GM23338 (cell line): ENCODE measurements at regions not wholly inside any gene's neighbourhood (a gene's known extent, or its start where the extent isn't known, plus 50 kb on each side); places are given as distances from the start of the nearest gene placed in this dataset.

ENCODE experiments used
- ATAC-seq: fragments of 200-7000 bp; cut with Tn5 transposase; 3 replicates; pipeline ENCODE4 v1.9.1; 2020
- DNase-seq: peaks from one replicate; pipeline ENCODE4 v3.0.0-alpha.2; 2015; ENCODE audit warnings: low spot score
- H2AFZ ChIP-seq: fragments of 200-600 bp; sonication (generic); 2 replicates; pipeline ENCODE4 v1.8.0; 2016; ENCODE audit warnings: antibody characterized with exemption, mild to moderate bottlenecking, moderate library complexity
- H3F3A ChIP-seq: fragments of 200-600 bp; sonication (generic); replicated peaks from 2 replicates; pipeline ENCODE4 v1.8.0; 2017; ENCODE audit warnings: antibody characterized with exemption, mixed run types, low read depth
- H3K27ac ChIP-seq: fragments of 200-600 bp; sonication (generic); 2 replicates; pipeline ENCODE4 v1.6.1; 2016; ENCODE audit warnings: low read depth
- H3K27me3 ChIP-seq: fragments of 200-600 bp; sonication (generic); 2 replicates; pipeline ENCODE4 v1.8.0; 2016; ENCODE audit warnings: mild to moderate bottlenecking, mixed run types, moderate library complexity; ENCODE audit not compliant: insufficient read depth
- H3K36me3 ChIP-seq: fragments of 200-600 bp; sonication (generic); 2 replicates; pipeline ENCODE4 v1.8.0; 2016; ENCODE audit warnings: mild to moderate bottlenecking; ENCODE audit not compliant: insufficient read depth
- H3K4me1 ChIP-seq: fragments of 200-600 bp; sonication (generic); 2 replicates; pipeline ENCODE4 v1.8.0; 2016; ENCODE audit warnings: mild to moderate bottlenecking, moderate library complexity; ENCODE audit not compliant: insufficient read depth
- H3K4me2 ChIP-seq: fragments of 200-600 bp; sonication (generic); 2 replicates; pipeline ENCODE4 v1.7.1; 2017; ENCODE audit warnings: mixed run types
- H3K4me3 ChIP-seq: fragments of 200-600 bp; sonication (generic); 2 replicates; pipeline ENCODE4 v1.6.1; 2016; ENCODE audit warnings: mixed run types
- H3K79me2 ChIP-seq: fragments of 200-600 bp; sonication (generic); replicated peaks from 2 replicates; pipeline ENCODE4 v1.8.0; 2017; ENCODE audit warnings: mild to moderate bottlenecking; ENCODE audit not compliant: insufficient read depth
- H3K9me2 ChIP-seq: fragments of 200-600 bp; sonication (generic); 2 replicates; pipeline ENCODE4 v1.8.0; 2017; ENCODE audit not compliant: insufficient read depth
- H4K20me1 ChIP-seq: fragments of 200-600 bp; sonication (generic); replicated peaks from 2 replicates; pipeline ENCODE4 v1.8.0; 2017; ENCODE audit warnings: mild to moderate bottlenecking; ENCODE audit not compliant: insufficient read depth
- H3K27ac Mint-ChIP-seq: 2 replicates; pipeline ENCODE4 v1.8.0; 2020; ENCODE audit warnings: inconsistent platforms, mild to moderate bottlenecking, moderate library complexity, mixed read lengths
- H3K27me3 Mint-ChIP-seq: 3 replicates; pipeline ENCODE4 v1.8.0; 2022; ENCODE audit warnings: low read depth, mild to moderate bottlenecking, moderate library complexity, mixed read lengths, inconsistent platforms; ENCODE audit not compliant: insufficient read depth, poor library complexity
- H3K36me3 Mint-ChIP-seq: 3 replicates; pipeline ENCODE4 v1.8.0; 2021; ENCODE audit warnings: low read depth, mild to moderate bottlenecking, inconsistent platforms, moderate library complexity, mixed read lengths
- H3K4me1 Mint-ChIP-seq: 3 replicates; pipeline ENCODE4 v1.8.0; 2020; ENCODE audit warnings: mild to moderate bottlenecking, inconsistent platforms, mixed read lengths
- H3K4me3 Mint-ChIP-seq: 3 replicates; pipeline ENCODE4 v1.8.0; 2021; ENCODE audit warnings: moderate library complexity, mild to moderate bottlenecking, inconsistent platforms, mixed read lengths
- H3K9me3 Mint-ChIP-seq: 3 replicates; pipeline ENCODE4 v1.8.0; 2020; ENCODE audit warnings: moderate library complexity, mild to moderate bottlenecking, inconsistent platforms, mixed read lengths
- CREB1 ChIP-seq: fragments of 250-450 bp; sonication (Bioruptor Pico); IDR thresholded peaks from 2 replicates; pipeline ENCODE4 v1.5.0; 2020; ENCODE audit warnings: low read depth, mild to moderate bottlenecking, moderate library complexity
- EZH2 ChIP-seq: fragments of 200-600 bp; sonication (generic); IDR thresholded peaks from one replicate; pipeline ENCODE4 v1.8.0; 2017; ENCODE audit warnings: antibody characterized with exemption, mild to moderate bottlenecking, low read depth; ENCODE audit not compliant: unreplicated experiment
- EZH2phosphoT487 ChIP-seq: fragments of 200-600 bp; sonication (generic); IDR thresholded peaks from one replicate; pipeline ENCODE4 v1.8.1; 2018; ENCODE audit warnings: antibody characterized with exemption; ENCODE audit not compliant: unreplicated experiment
- JUNB ChIP-seq: IDR thresholded peaks from one replicate; pipeline ENCODE4 v1.6.1; 2016; ENCODE audit warnings: antibody characterized with exemption; ENCODE audit not compliant: unreplicated experiment
- POLR2AphosphoS5 ChIP-seq: IDR thresholded peaks from 2 replicates; pipeline ENCODE4 v1.6.1; 2016; ENCODE audit warnings: antibody characterized with exemption, low read depth
- STAT1 ChIP-seq: IDR thresholded peaks from one replicate; pipeline ENCODE4 v1.6.1; 2016; ENCODE audit warnings: antibody characterized with exemption; ENCODE audit not compliant: unreplicated experiment
- TF ChIP-seq, protein P1 (sequence below): IDR thresholded peaks from one replicate; pipeline ENCODE4 v1.6.1; 2018; ENCODE audit warnings: antibody characterized with exemption; ENCODE audit not compliant: unreplicated experiment
- TF ChIP-seq, protein P2 (sequence below), 2 experiments: fragments of 200-600 bp in 1 of 2; sonication (generic) in 1 of 2; conservative IDR thresholded peaks; 2 replicates each; pipeline versions ENCODE4 v1.5.1 to v1.6.1; 2016 to 2017; ENCODE audit warnings: antibody characterized with exemption in 2 of 2, low read depth in 2 of 2, mild to moderate bottlenecking in 2 of 2, moderate library complexity in 1 of 2
- TF ChIP-seq, protein P3 (sequence below): IDR thresholded peaks from 2 replicates; pipeline ENCODE4 v1.6.1; 2016; ENCODE audit warnings: antibody characterized with exemption

DNA sequence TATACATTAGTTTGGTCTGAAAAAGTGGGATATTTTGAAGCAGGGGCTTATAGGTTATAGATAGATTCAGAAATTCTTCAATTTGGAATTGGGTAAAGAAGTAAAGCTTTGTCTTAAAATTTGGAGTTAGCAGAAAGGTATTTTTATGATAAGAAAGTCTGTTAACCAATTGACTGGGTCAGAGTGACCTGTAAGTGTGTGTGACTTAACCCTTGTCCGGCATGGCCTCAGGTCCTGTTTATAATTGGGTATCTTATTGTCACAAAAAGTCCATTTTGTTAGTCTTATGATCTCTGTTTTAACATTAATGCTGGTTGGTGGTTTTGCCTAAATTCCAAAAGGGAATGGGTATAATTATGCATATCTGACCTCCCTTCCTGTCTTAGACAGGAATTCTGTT, 444.2 kb upstream of the NAALADL2 start (continued):
- TF ChIP-seq, protein P1, sequence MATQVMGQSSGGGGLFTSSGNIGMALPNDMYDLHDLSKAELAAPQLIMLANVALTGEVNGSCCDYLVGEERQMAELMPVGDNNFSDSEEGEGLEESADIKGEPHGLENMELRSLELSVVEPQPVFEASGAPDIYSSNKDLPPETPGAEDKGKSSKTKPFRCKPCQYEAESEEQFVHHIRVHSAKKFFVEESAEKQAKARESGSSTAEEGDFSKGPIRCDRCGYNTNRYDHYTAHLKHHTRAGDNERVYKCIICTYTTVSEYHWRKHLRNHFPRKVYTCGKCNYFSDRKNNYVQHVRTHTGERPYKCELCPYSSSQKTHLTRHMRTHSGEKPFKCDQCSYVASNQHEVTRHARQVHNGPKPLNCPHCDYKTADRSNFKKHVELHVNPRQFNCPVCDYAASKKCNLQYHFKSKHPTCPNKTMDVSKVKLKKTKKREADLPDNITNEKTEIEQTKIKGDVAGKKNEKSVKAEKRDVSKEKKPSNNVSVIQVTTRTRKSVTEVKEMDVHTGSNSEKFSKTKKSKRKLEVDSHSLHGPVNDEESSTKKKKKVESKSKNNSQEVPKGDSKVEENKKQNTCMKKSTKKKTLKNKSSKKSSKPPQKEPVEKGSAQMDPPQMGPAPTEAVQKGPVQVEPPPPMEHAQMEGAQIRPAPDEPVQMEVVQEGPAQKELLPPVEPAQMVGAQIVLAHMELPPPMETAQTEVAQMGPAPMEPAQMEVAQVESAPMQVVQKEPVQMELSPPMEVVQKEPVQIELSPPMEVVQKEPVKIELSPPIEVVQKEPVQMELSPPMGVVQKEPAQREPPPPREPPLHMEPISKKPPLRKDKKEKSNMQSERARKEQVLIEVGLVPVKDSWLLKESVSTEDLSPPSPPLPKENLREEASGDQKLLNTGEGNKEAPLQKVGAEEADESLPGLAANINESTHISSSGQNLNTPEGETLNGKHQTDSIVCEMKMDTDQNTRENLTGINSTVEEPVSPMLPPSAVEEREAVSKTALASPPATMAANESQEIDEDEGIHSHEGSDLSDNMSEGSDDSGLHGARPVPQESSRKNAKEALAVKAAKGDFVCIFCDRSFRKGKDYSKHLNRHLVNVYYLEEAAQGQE: no peak
- TF ChIP-seq CREB1 (CRISPR knock-in tag) (no peak), STAT1 (no peak), JUNB (no peak), POLR2AphosphoS5 (no peak), EZH2phosphoT487 (no peak)
- TF ChIP-seq, protein P2, sequence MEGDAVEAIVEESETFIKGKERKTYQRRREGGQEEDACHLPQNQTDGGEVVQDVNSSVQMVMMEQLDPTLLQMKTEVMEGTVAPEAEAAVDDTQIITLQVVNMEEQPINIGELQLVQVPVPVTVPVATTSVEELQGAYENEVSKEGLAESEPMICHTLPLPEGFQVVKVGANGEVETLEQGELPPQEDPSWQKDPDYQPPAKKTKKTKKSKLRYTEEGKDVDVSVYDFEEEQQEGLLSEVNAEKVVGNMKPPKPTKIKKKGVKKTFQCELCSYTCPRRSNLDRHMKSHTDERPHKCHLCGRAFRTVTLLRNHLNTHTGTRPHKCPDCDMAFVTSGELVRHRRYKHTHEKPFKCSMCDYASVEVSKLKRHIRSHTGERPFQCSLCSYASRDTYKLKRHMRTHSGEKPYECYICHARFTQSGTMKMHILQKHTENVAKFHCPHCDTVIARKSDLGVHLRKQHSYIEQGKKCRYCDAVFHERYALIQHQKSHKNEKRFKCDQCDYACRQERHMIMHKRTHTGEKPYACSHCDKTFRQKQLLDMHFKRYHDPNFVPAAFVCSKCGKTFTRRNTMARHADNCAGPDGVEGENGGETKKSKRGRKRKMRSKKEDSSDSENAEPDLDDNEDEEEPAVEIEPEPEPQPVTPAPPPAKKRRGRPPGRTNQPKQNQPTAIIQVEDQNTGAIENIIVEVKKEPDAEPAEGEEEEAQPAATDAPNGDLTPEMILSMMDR (conservative IDR thresholded peaks at IDR 0.05; ENCODE audit: low read depth in 2 of 2): no peak
- TF ChIP-seq, protein P3, sequence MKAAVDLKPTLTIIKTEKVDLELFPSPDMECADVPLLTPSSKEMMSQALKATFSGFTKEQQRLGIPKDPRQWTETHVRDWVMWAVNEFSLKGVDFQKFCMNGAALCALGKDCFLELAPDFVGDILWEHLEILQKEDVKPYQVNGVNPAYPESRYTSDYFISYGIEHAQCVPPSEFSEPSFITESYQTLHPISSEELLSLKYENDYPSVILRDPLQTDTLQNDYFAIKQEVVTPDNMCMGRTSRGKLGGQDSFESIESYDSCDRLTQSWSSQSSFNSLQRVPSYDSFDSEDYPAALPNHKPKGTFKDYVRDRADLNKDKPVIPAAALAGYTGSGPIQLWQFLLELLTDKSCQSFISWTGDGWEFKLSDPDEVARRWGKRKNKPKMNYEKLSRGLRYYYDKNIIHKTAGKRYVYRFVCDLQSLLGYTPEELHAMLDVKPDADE: no peak

DNA sequence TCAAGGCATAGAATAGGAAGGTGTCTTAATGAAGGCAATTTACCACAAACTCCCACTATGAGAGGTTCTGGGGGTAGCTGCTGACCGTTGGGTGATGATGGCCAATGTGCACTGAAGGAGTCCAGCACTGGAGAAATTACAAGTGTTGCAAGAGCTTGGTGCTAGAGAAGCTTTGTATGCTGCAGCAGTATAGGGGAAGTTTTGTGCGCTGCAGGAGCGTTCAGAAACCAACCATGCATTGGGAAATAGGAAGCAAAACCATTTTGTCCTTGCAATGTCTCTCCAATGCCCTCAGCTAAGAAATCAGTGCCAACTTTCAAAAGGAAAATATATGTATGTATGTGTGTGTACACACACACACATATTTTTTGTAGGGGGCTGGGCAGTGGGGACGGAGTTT, 441.6 kb upstream of the NAALADL2 start:
- Histone ChIP-seq H3K79me2 (no peaks in the 10 kb centered on the region), H3F3A (no peaks in the 10 kb centered on the region), H3K4me3 (no peak overlapping the region), H2AFZ (no peak overlapping the region), H3K9me2 (no peaks in the 10 kb centered on the region), H3K4me1 (peaks cover 8% of the 10 kb centered on the region), H3K27ac (no peak overlapping the region), H3K27me3 (no peaks in the 10 kb centered on the region), H4K20me1 (no peaks in the 10 kb centered on the region), H3K36me3 (no peaks in the 10 kb centered on the region), H3K4me2 (no peak overlapping the region)
- H3K4me3 Mint-ChIP-seq: no peak overlapping the region
- H3K4me1 Mint-ChIP-seq: peaks cover 18% of the 10 kb centered on the region
- ATAC-seq (no peak), DNase-seq (no peak)
- H3K9me3 Mint-ChIP-seq: no peaks in the 10 kb centered on the region; the same call in 2 of the 3 replicates
- H3K27me3 Mint-ChIP-seq: no peaks in the 10 kb centered on the region
- no peaks in the 10 kb centered on the region for H3K36me3 Mint-ChIP-seq
- H3K27ac Mint-ChIP-seq: no peak overlapping the region
- TF ChIP-seq, protein P2 (conservative IDR thresholded peaks at IDR 0.05; ENCODE audit: low read depth in 2 of 2): no peak
- TF ChIP-seq CREB1 (CRISPR knock-in tag) (no peak), STAT1 (no peak), EZH2 (no peak), POLR2AphosphoS5 (no peak)
- TF ChIP-seq, protein P3: no peak
